NCI-H2196 (cell line): ENCODE measurements at regions not wholly inside any gene's neighbourhood (a gene's known extent, or its start where the extent isn't known, plus 50 kb on each side); places are given as distances from the start of the nearest gene placed in this dataset.
"Not testable (repeated sequence)": the region's sequence is repeated elsewhere in the genome, so short reads cannot be mapped to it uniquely, and the experiment has no call there.

Experiments
- DNase-seq: peaks from one replicate; lab custom pipeline; 2025; ENCODE audit not compliant: unreplicated experiment; lab: John Stamatoyannopoulos, UW

GRCh38 chr3:160097478-160097877 is 108.8 kb downstream of the IL12A start:
- DNase-seq: no peak

- no peak for DNase-seq
Observed at GRCh38 chr3:160098261-160098908, 109.8 kb downstream of the IL12A start.

- no peak for DNase-seq
Observed at GRCh38 chr3:160098926-160099626, 110.4 kb downstream of the IL12A start.

- no peak for DNase-seq
Observed at GRCh38 chr3:160099834-160100233, 111.2 kb downstream of the IL12A start.

- DNase-seq: no peak
Observed at GRCh38 chr3:160100610-160101009, 112.0 kb downstream of the IL12A start.

GRCh38 chr3:160102001-160102400 is 113.4 kb downstream of the IL12A start:
- not testable (repeated sequence) for DNase-seq

- no peak for DNase-seq
Observed at GRCh38 chr3:160103397-160103796, 114.8 kb downstream of the IL12A start.

- no peak for DNase-seq
Observed at GRCh38 chr3:160105907-160106584, 117.4 kb downstream of the IL12A start.

- no peak for DNase-seq
Observed at GRCh38 chr3:160106905-160107861, 118.0 kb upstream of the C3orf80 start.

GRCh38 chr3:160108362-160108761 is 116.9 kb upstream of the C3orf80 start:
- DNase-seq: no peak

- DNase-seq: no peak
Observed at GRCh38 chr3:160112481-160112880, 112.7 kb upstream of the C3orf80 start.

GRCh38 chr3:160112996-160113395 is 112.2 kb upstream of the C3orf80 start:
- DNase-seq: no peak

- no peak for DNase-seq
Observed at GRCh38 chr3:160114355-160114995, 110.7 kb upstream of the C3orf80 start.

- DNase-seq: no peak
Observed at GRCh38 chr3:160115387-160115786, 109.8 kb upstream of the C3orf80 start.

GRCh38 chr3:160124224-160124623 is 101.0 kb upstream of the C3orf80 start:
- no peak for DNase-seq

- no peak for DNase-seq
Observed at GRCh38 chr3:160125258-160125657, 100.0 kb upstream of the C3orf80 start.

GRCh38 chr3:160126051-160126450 is 99.2 kb upstream of the C3orf80 start:
- no peak for DNase-seq

GRCh38 chr3:160126761-160127160 is 98.5 kb upstream of the C3orf80 start:
- DNase-seq: no peak

- no peak for DNase-seq
Observed at GRCh38 chr3:160127308-160127707, 97.9 kb upstream of the C3orf80 start.

- no peak for DNase-seq
Observed at GRCh38 chr3:160128056-160128455, 97.2 kb upstream of the C3orf80 start.
